ENCODE measurements at regions not wholly inside any gene's neighbourhood (a gene's known extent, or its start where the extent isn't known, plus 50 kb on each side); places are given as distances from the start of the nearest gene placed in this dataset.

DNA sequence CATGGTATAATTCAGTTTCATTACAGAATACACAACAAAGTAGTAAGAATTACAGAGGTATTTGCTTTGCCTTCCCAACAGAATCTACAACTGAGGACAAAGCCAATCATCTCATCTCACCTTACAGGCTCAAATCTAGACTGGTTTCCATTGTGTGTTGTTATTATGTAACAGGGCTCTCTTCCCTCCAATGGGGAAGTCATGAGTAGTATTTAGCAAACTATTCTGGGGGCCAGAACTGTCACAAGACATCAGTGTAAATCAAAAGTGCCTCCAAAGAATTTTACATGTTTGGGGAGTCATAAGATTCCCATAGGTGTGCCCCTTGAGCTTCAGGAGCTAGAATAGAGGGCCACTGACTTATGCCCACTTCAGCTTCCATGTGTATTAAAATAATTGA lies 187.0 kb upstream of the EDNRB start:
- no peaks in the 10 kb centered on the region for H3K36me3 ChIP-seq (ENCODE audit: control insufficient read depth, low read depth, low read length)
- no peak overlapping the region for H3K4me3 ChIP-seq (ENCODE audit: low read length)
- no peak overlapping the region for H3K27ac ChIP-seq (ENCODE audit: low read length)
- no peaks in the 10 kb centered on the region for H3K4me1 ChIP-seq (ENCODE audit: control insufficient read depth, low read depth, low read length)
- no peaks in the 10 kb centered on the region for H3K9me3 ChIP-seq (ENCODE audit: control insufficient read depth, low read depth, low read length)
- no peak overlapping the region for H3K9ac ChIP-seq (ENCODE audit: low read length)
- H3K27me3 ChIP-seq (ENCODE audit: control insufficient read depth, insufficient read depth, low read length) = no peaks in the 10 kb centered on the region

DNA sequence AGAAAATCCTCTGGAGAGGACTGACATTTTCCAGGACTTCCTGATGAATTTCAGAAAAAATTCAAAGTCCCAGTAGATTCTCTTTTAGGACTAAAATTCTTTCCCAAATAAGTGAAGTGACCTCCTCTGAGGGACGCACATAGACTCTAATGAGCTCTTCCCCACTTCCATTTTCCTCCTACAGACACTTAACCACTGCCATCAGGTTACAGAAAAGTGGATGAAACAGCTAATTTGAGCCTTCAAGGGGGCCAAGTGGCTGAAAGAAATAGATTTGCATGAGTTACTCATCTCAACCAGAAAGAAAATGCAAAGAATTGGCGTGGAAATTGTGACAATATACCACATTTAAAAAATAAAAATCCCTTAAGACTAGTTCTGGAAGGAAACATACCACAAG lies 185.3 kb upstream of the EDNRB start:
- no peaks in the 10 kb centered on the region for H3K4me1 ChIP-seq (ENCODE audit: control insufficient read depth, low read depth, low read length)

DNA sequence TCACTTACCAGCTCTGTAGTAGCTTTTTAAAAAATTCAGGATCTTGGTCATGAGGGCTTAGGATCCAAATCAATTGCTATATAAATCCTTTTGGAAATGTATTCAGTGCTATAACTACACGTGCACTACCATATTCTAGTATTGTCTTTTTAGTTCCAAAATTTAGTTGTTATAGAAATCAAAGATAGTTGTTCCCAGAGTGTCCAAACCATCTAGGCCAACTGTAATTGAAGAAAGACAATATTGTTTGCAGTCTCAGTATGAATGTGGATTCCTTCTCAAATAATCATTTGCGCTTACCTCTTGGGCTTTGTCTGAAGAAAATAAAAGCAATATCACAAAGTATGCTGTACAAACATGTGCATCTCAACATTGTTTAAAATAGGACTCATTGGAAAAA lies 184.1 kb upstream of the EDNRB start:
- no peaks in the 10 kb centered on the region for H3K9me3 ChIP-seq (ENCODE audit: control insufficient read depth, low read depth, low read length)
- H3K27me3 ChIP-seq (ENCODE audit: control insufficient read depth, insufficient read depth, low read length) = no peaks in the 10 kb centered on the region
- H3K36me3 ChIP-seq (ENCODE audit: control insufficient read depth, low read depth, low read length) = no peaks in the 10 kb centered on the region
- no peaks in the 10 kb centered on the region for H3K4me1 ChIP-seq (ENCODE audit: control insufficient read depth, low read depth, low read length)
- no peak overlapping the region for H3K4me3 ChIP-seq (ENCODE audit: low read length)
- H3K27ac ChIP-seq (ENCODE audit: low read length) = no peak overlapping the region
- no peak overlapping the region for H3K9ac ChIP-seq (ENCODE audit: low read length)

More for the DNA sequence above, 185.3 kb upstream of the EDNRB start:
- H3K4me3 ChIP-seq (ENCODE audit: low read length) = no peak overlapping the region
- H3K9ac ChIP-seq (ENCODE audit: low read length) = no peak overlapping the region
- no peaks in the 10 kb centered on the region for H3K9me3 ChIP-seq (ENCODE audit: control insufficient read depth, low read depth, low read length)
- H3K36me3 ChIP-seq (ENCODE audit: control insufficient read depth, low read depth, low read length) = no peaks in the 10 kb centered on the region
- no peaks in the 10 kb centered on the region for H3K27me3 ChIP-seq (ENCODE audit: control insufficient read depth, insufficient read depth, low read length)
- no peak overlapping the region for H3K27ac ChIP-seq (ENCODE audit: low read length)

GRCh38 chr13:78102121-78102677 lies 183.6 kb upstream of the EDNRB start:
- Histone ChIP-seq H3K9me3 (ENCODE audit: control insufficient read depth, low read depth, low read length) (no peaks in the 10 kb centered on the region), H3K27me3 (ENCODE audit: control insufficient read depth, insufficient read depth, low read length) (no peaks in the 10 kb centered on the region), H3K4me1 (ENCODE audit: control insufficient read depth, low read depth, low read length) (no peaks in the 10 kb centered on the region), H3K4me3 (ENCODE audit: low read length) (no peak overlapping the region), H3K9ac (ENCODE audit: low read length) (no peak overlapping the region), H3K36me3 (ENCODE audit: control insufficient read depth, low read depth, low read length) (no peaks in the 10 kb centered on the region), H3K27ac (ENCODE audit: low read length) (no peak overlapping the region)

DNA sequence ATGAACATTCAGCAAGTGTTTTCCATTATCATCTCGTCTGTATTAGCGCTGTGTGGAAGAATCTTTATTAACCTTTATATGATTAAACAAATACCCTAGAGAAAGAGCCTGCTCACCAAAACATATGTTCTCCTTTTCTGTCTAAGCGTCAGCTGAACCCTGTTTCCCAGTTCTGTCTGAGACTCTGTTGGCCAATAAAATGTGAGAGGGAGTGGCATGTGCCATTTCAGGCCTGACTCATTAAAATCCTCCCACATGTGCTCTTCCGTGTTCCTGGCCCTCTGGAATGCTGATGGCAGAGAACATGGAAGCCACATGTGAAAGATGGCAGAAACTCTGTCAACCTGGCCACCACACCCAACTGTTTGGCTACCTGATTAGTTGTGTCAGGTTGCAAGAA lies 181.9 kb upstream of the EDNRB start:
- H3K27me3 ChIP-seq (ENCODE audit: control insufficient read depth, insufficient read depth, low read length) = no peaks in the 10 kb centered on the region
- no peaks in the 10 kb centered on the region for H3K36me3 ChIP-seq (ENCODE audit: control insufficient read depth, low read depth, low read length)
- H3K27ac ChIP-seq (ENCODE audit: low read length) = no peak overlapping the region
- H3K4me3 ChIP-seq (ENCODE audit: low read length) = no peak overlapping the region
- H3K4me1 ChIP-seq (ENCODE audit: control insufficient read depth, low read depth, low read length) = no peaks in the 10 kb centered on the region
- H3K9ac ChIP-seq (ENCODE audit: low read length) = no peak overlapping the region
- H3K9me3 ChIP-seq (ENCODE audit: control insufficient read depth, low read depth, low read length) = no peaks in the 10 kb centered on the region

GRCh38 chr13:78098249-78098648 lies 179.6 kb upstream of the EDNRB start:
- no peaks in the 10 kb centered on the region for H3K4me1 ChIP-seq (ENCODE audit: control insufficient read depth, low read depth, low read length)
- no peak overlapping the region for H3K9ac ChIP-seq (ENCODE audit: low read length)
- H3K9me3 ChIP-seq (ENCODE audit: control insufficient read depth, low read depth, low read length) = no peaks in the 10 kb centered on the region
- no peak overlapping the region for H3K4me3 ChIP-seq (ENCODE audit: low read length)
- no peaks in the 10 kb centered on the region for H3K27me3 ChIP-seq (ENCODE audit: control insufficient read depth, insufficient read depth, low read length)
- no peaks in the 10 kb centered on the region for H3K36me3 ChIP-seq (ENCODE audit: control insufficient read depth, low read depth, low read length)
- H3K27ac ChIP-seq (ENCODE audit: low read length) = no peak overlapping the region

- no peaks in the 10 kb centered on the region for H3K36me3 ChIP-seq (ENCODE audit: control insufficient read depth, low read depth, low read length)
- no peaks in the 10 kb centered on the region for H3K9me3 ChIP-seq (ENCODE audit: control insufficient read depth, low read depth, low read length)
- no peaks in the 10 kb centered on the region for H3K27me3 ChIP-seq (ENCODE audit: control insufficient read depth, insufficient read depth, low read length)
- H3K9ac ChIP-seq (ENCODE audit: low read length) = no peak overlapping the region
- no peak overlapping the region for H3K27ac ChIP-seq (ENCODE audit: low read length)
- no peak overlapping the region for H3K4me3 ChIP-seq (ENCODE audit: low read length)
- H3K4me1 ChIP-seq (ENCODE audit: control insufficient read depth, low read depth, low read length) = no peaks in the 10 kb centered on the region
Observed at GRCh38 chr13:78096221-78096620, 177.6 kb upstream of the EDNRB start.

DNA sequence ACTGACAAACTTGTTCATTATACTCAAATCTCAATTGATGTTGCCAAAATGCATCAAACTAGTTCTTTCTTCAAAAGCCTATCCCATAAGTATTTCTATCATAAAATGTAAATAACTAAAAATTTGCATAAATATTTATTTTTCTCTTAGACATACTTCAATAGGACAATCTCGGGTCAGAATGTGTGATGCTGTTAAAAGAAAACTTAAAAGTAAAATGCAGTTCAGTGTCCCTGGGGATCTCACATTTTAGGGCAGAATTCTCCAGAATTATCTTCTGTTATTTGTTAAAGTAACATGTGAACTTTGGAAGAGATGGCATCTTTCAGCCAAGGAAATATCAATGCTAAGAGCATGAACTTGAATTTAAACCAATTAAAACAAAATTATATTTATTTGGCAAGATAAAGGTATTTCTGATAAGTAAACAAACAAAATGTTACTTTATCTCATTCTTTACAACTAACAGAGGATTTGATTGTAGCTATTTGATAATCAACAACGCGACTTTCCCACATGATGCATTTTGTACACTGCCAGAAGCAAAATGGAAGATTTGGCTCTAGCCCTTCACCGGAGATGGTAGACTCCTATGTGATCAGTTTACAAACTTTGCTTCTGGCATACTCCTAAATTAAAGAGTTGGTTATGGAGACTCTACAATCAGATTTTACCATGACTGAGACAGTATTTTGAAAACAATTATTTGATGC lies 169.5 kb upstream of the EDNRB start:
- H3K9ac ChIP-seq (ENCODE audit: low read length) = no peak overlapping the region
- H3K27me3 ChIP-seq (ENCODE audit: control insufficient read depth, insufficient read depth, low read length) = no peaks in the 10 kb centered on the region
- H3K9me3 ChIP-seq (ENCODE audit: control insufficient read depth, low read depth, low read length) = no peaks in the 10 kb centered on the region
- H3K36me3 ChIP-seq (ENCODE audit: control insufficient read depth, low read depth, low read length) = no peaks in the 10 kb centered on the region
- H3K4me3 ChIP-seq (ENCODE audit: low read length) = no peak overlapping the region
- no peak overlapping the region for H3K27ac ChIP-seq (ENCODE audit: low read length)
- peaks cover 10% of the 10 kb centered on the region for H3K4me1 ChIP-seq (ENCODE audit: control insufficient read depth, low read depth, low read length)

GRCh38 chr13:78085434-78086225 lies 167.0 kb upstream of the EDNRB start:
- no peak overlapping the region for H3K27ac ChIP-seq (ENCODE audit: low read length)

GRCh38 chr13:78084401-78084800 lies 165.8 kb upstream of the EDNRB start:
- no peaks in the 10 kb centered on the region for H3K27me3 ChIP-seq (ENCODE audit: control insufficient read depth, insufficient read depth, low read length)
- H3K27ac ChIP-seq (ENCODE audit: low read length) = no peak overlapping the region
- no peak overlapping the region for H3K4me3 ChIP-seq (ENCODE audit: low read length)
- peaks cover 10% of the 10 kb centered on the region for H3K4me1 ChIP-seq (ENCODE audit: control insufficient read depth, low read depth, low read length)
- H3K36me3 ChIP-seq (ENCODE audit: control insufficient read depth, low read depth, low read length) = no peaks in the 10 kb centered on the region
- no peak overlapping the region for H3K9ac ChIP-seq (ENCODE audit: low read length)
- peaks cover 7% of the 10 kb centered on the region for H3K9me3 ChIP-seq (ENCODE audit: control insufficient read depth, low read depth, low read length)

More at GRCh38 chr13:78085434-78086225, 167.0 kb upstream of the EDNRB start:
- Histone ChIP-seq H3K36me3 (ENCODE audit: control insufficient read depth, low read depth, low read length) (no peaks in the 10 kb centered on the region), H3K4me1 (ENCODE audit: control insufficient read depth, low read depth, low read length) (peaks cover 10% of the 10 kb centered on the region), H3K9me3 (ENCODE audit: control insufficient read depth, low read depth, low read length) (peaks cover 3% of the 10 kb centered on the region), H3K9ac (ENCODE audit: low read length) (no peak overlapping the region), H3K27me3 (ENCODE audit: control insufficient read depth, insufficient read depth, low read length) (no peaks in the 10 kb centered on the region), H3K4me3 (ENCODE audit: low read length) (no peak overlapping the region)

DNA sequence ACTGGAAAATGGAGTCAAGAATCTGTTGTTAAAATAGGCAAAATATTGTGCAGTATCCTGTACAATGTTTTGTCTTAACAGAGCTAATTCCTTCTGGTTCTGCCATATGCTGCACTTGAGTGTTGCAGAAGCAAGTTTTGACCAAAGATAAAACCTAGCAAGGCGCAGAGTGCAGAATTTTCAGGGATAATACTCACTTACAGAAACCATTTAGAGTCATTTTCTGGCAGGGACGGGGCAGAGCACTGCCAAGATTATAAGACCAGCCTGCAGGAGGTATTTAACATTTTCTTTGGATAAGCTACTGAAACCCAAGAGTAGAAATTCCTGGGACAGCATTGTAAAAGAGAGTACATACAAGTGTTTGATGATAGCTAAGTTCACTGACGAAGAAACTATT lies 159.5 kb upstream of the EDNRB start:
- H3K4me1 ChIP-seq (ENCODE audit: control insufficient read depth, low read depth, low read length) = no peaks in the 10 kb centered on the region
- H3K27me3 ChIP-seq (ENCODE audit: control insufficient read depth, insufficient read depth, low read length) = no peaks in the 10 kb centered on the region
- no peak overlapping the region for H3K27ac ChIP-seq (ENCODE audit: low read length)
- no peak overlapping the region for H3K4me3 ChIP-seq (ENCODE audit: low read length)
- H3K36me3 ChIP-seq (ENCODE audit: control insufficient read depth, low read depth, low read length) = no peaks in the 10 kb centered on the region
- peaks cover 7% of the 10 kb centered on the region for H3K9me3 ChIP-seq (ENCODE audit: control insufficient read depth, low read depth, low read length)
- H3K9ac ChIP-seq (ENCODE audit: low read length) = no peak overlapping the region
